GM18508 (cell line): ENCODE measurements at regions not wholly inside any gene's neighbourhood (a gene's known extent, or its start where the extent isn't known, plus 50 kb on each side); places are given as distances from the start of the nearest gene placed in this dataset.

Experiments
- ATAC-seq: cut with Tn5 transposase; IDR thresholded peaks from one replicate; pipeline ENCODE4 v1.9.1; 2021; ENCODE audit warnings: moderate number of reproducible peaks; ENCODE audit not compliant: insufficient read depth, unreplicated experiment

- no peak for ATAC-seq
Observed at GRCh38 chr1:56359056-56359455, 220.3 kb downstream of the PLPP3 start.

- ATAC-seq: no peak
Observed at GRCh38 chr1:56357927-56358690, 221.3 kb downstream of the PLPP3 start.

GRCh38 chr1:56356376-56356990 lies 222.9 kb downstream of the PLPP3 start:
- ATAC-seq: no peak

GRCh38 chr1:56355918-56356317 lies 223.4 kb downstream of the PLPP3 start:
- no peak for ATAC-seq

- ATAC-seq: no peak
Observed at GRCh38 chr1:56355422-56355821, 223.9 kb downstream of the PLPP3 start.

- no peak for ATAC-seq
Observed at GRCh38 chr1:56345831-56346230, 233.5 kb downstream of the PLPP3 start.

- ATAC-seq: no peak
Observed at GRCh38 chr1:56340977-56341376, 238.4 kb downstream of the PLPP3 start.

GRCh38 chr1:56339786-56340465 lies 239.4 kb downstream of the PLPP3 start:
- ATAC-seq: no peak

- ATAC-seq: no peak
Observed at GRCh38 chr1:56339093-56339492, 240.3 kb downstream of the PLPP3 start.

GRCh38 chr1:56336982-56337381 lies 242.4 kb downstream of the PLPP3 start:
- no peak for ATAC-seq

- no peak for ATAC-seq
Observed at GRCh38 chr1:56335394-56335793, 244.0 kb downstream of the PLPP3 start.

GRCh38 chr1:56334047-56334446 lies 245.3 kb downstream of the PLPP3 start:
- ATAC-seq: no peak

GRCh38 chr1:56333461-56333860 lies 245.9 kb downstream of the PLPP3 start:
- ATAC-seq: no peak

- ATAC-seq: no peak
Observed at GRCh38 chr1:56331892-56332567, 247.3 kb downstream of the PLPP3 start.

GRCh38 chr1:56331207-56331891 lies 248.0 kb downstream of the PLPP3 start:
- ATAC-seq: no peak

GRCh38 chr1:56330391-56331026 lies 248.9 kb downstream of the PLPP3 start:
- peak; percentile 96 for ATAC-seq

GRCh38 chr1:56329970-56330369 lies 249.4 kb downstream of the PLPP3 start:
- ATAC-seq: no peak

- ATAC-seq: no peak
Observed at GRCh38 chr1:56327195-56327594, 252.2 kb downstream of the PLPP3 start.

- no peak for ATAC-seq
Observed at GRCh38 chr1:56326056-56326455, 253.3 kb downstream of the PLPP3 start.

- ATAC-seq: no peak
Observed at GRCh38 chr1:56324504-56324903, 254.9 kb downstream of the PLPP3 start.
